HG03097 (cell line): ENCODE measurements at regions not wholly inside any gene's neighbourhood (a gene's known extent, or its start where the extent isn't known, plus 50 kb on each side); places are given as distances from the start of the nearest gene placed in this dataset.
"Not testable (repeated sequence)": the region's sequence is repeated elsewhere in the genome, so short reads cannot be mapped to it uniquely, and the experiment has no call there.

Source experiments
- ATAC-seq: cut with Tn5 transposase; IDR thresholded peaks from one replicate; pipeline ENCODE4 v1.9.1; 2021; ENCODE audit not compliant: unreplicated experiment, low FRiP score

DNA sequence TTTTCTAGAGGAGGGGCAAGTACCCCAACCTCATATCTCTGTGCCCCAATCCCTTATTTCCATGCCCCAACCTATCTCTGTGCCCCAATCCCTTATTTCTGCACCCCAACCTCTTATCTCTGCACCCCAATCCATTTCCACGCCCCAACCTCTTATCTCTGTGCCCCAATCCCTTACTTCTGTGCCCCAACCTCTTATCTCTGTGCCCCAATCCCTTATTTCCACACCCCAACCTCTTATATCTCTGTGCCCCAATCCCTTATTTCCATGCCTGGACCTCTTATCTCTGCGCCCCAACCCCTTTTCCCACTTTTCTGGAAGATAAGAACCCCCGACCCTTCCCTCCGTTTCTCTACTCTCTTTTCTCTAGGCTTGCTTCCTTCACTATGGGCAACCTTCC lies 199.0 kb downstream of the JRKL start:
- ATAC-seq: not testable (repeated sequence)

DNA sequence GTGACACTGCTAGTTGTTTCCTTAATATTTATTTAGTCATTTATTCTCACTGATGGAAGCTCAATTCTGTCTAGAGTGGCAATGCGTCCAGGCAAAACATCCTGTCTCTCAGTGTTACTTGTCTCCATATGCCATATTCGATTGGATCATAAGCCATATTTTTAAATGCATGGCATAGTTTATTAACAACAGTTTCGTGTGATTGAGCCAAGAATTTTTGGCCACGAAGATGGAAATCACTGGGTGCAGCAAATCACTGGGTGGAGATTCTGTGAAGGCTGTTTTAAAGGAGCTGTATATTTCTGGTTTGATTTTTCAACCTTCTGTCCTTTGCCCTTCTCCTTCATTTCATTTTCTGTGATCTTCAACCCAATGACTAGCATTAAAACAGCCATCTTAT lies 205.2 kb downstream of the JRKL start:
- no peak for ATAC-seq

DNA sequence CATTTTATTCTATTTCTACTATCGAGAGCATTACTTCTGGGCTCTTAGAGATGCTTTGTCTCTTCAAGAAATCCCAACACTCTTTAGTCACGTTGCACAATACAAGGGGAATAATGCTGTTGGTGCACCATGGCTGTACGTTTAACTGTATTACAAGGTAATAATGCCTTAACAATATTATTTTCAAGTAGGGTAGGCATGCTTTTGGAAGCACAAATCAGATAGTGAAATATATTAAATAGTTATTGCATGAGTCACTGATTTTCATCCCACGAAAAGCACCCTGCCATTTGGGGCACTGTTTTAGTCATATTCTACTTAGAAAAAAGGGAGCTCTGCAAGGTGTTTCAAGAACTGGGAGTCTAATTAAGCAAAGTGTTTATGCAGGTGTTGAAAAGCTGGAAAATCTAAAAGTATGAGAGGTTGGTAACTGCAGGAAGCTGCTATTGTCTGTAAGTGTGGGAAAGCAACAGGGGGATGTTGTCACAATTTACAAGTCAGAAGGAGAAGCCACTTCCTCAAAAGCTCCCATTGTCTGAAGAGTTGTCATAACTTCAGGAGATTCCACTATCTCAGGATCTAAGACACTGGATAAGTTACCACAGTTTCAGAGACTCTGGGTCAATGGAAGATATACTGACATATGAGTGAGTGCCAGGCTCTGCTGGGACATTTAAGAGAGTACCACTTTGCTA lies 218.2 kb downstream of the JRKL start:
- no peak for ATAC-seq

DNA sequence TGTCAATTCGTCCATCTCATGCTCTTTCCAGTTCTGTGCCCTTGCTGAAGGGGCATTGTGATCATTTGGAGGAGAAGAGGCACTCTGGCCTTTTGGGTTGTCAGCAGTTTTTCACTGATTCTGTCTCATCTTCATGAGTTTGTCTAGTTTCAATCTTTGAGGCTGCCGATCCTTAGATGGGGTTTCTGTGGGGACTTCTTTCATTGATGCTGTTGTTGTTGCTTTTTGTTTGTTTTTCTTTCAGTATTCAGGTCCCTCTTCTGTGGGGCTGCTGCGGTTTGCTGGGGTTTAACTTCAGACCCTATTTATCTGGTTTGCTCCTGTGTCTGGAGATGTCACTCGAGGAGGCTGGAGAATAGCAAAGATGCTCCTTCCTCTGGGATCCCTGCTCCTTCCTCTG lies 224.3 kb downstream of the JRKL start:
- ATAC-seq: no peak

DNA sequence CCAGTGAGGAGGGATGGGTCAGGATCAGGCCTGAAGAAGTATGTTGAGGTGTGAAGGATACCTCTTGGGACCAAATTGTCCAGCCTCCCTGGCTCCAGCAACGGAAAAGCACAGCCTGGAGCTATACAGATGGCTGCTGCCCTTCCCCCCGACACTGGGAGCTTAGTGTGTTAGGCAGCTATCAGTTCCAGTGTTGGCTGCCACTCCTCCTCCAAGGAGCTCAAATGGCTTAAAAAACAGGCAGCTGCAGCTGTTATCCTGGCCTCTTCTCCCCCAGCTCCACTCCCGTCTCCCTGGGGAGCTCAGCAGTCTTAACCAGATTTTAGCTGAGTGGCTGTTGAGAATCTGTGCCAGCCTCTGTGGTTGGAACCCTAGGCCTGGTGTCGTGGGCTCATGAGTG lies 225.0 kb downstream of the JRKL start:
- no peak for ATAC-seq

DNA sequence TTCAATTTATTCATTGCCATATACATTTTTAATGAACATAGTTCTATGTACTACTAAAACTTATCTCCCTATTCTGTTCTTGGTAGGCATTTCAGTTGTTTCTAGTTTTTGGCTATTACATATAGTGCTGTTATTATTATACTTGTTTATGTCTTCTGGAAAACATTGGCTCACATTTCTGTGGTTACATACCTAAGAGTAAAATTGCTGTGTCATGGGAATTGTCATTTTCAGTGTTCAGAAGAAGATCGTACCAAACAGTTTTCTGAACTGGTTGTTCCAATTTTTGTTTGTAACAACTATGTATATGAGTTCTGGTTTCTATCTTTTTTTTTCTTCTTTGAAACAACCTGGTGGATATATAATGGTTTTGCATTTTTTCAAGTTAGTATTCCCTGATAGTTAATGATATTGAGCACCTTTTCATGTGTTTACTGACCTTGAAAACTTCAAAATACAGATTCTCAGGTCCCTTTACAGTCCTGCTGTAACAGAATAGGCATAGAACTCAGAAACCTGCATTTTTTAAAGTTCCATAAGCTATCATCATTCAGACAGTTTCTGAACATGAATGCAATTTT lies 230.7 kb downstream of the JRKL start:
- ATAC-seq: no peak

DNA sequence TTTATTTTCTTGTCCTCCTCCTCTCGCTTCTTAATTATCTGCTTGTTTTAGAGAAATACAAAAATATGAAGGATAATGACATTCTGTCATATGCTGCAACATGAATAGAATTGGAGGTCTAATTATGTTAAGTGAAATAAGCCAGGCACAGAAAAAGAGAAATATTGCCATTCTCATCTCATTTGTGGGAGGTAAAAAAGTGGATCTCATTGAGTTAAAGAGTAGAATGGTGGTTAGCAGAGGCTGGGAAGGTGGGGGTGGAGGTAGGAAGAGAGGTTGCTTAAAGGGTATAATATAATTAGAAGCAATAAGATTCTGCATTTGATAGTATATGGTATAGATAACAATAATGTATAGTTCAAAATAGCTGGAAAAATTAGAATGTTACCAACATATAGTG lies 231.3 kb downstream of the JRKL start:
- no peak for ATAC-seq

DNA sequence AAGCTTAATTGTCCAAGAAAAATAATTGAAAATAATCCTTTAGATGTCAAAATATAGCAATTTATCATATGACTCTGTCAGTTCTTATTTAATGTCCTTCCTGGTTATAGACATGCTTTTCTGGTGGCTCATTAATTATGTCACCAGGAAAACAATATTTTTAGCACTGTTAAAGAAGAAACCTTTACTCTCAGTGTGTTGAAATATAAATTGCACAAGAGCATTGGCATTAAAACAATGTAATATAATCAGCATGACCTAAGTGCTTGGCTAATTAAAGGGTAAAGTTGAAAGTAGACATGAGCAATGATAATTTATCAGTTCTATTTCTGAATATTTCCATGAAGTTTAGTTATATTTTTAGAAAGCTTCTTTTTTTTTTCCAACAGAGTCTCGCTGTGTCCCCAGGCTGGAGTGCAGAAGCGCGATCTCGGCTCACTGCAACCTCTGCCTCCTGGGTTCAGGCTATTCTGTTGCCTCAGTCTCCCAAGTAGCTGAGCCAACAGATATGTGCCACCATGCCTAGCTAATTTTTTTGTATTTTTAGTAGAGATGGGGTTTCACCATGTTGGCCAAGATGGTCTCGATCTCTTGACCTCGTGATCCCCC lies 232.3 kb downstream of the JRKL start:
- no peak for ATAC-seq

DNA sequence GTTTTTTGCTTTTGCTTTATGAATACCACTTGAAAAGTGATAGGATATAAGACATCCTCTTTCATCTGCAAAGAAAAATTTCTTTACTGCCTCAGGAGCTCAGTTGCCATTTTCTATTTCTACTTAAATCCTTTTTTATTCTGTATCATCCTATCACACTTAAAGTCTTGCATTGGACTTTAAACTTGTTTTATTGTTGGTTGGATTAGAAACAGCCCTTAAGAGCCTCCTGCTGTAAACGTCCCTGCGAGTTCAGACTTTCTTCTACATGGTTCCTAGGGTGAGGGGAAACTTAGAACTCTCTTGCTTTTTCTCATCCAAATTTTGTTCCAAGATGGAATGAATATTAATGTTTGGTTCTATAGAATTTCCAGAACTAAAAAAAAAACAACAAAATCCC lies 234.3 kb downstream of the JRKL start:
- no peak for ATAC-seq

DNA sequence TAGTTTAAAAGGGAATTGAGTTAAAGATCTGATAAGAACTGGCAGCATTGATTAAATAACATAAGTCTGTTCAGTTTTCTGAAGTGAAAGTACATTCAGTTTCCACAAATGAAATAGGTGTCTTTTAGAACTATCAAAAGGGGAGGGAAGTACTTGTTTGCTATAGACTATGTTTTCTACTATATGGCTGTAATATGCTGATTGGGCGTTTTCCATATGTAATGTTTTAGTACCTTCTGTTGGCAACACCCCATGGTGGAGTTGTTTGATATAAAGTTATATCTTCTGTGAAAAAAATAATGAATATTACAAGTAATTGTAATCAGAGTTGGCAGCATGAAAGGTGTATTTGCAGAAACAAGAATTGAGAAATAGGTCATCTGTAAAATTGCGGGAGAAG lies 237.6 kb downstream of the JRKL start:
- no peak for ATAC-seq

DNA sequence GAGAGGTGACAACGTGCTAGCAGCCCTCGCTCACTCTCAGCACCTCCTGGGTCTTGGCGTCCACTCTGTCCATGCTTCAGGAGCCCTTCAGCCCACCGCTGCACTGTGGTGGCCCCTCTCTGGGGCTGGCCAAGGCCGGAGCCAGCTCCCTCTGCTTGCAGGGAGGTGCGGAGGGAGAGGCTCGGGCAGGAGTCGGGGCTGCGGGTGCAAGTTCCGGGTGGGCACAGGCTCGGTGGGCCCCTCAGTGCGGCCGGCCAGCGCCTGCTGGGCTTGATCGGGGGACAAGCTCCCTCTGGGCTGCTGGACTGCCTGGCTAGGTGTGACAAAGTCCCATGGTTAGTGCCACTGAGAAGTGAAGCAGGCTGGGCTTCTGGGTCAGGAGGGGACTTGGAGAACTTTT lies 245.8 kb downstream of the JRKL start:
- no peak for ATAC-seq

DNA sequence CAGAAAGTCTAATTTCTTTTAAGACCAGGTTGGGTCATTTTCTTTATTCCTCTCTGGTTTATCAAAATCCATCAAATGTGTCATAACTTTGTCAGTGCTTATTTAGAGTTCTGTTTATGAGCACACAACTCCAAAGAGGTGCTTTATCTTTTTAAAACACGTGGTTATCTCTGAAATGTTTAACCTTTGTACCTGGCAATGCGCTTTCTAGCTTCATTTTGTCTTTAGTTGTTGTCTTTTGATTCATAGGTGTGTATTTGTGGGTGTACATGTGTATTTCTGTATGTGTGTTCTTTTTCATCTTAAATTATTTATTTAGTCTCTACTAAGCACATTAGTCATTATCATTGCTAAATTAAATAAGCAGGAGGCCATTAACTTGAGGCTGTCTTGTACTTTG lies 251.4 kb downstream of the JRKL start:
- ATAC-seq: no peak

DNA sequence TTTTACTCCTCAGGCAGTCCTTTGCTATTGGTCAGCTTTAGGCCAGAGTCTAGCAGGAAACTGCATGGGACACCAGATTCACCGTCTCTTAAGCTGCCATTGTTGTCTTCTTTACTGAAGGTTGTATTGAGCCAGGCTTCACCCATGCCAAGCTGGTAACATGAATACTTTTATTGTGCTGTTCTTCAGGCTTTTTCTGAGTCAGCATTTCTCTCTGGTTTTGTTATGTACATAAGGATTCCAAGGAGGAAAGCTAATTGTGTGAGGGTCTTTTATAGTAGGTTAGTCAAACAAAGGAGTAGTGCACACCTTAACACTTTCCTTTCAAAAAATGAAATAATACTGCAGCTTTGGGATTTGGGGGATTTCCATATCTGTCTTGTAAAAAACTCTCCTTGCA lies 252.8 kb downstream of the JRKL start:
- no peak for ATAC-seq

DNA sequence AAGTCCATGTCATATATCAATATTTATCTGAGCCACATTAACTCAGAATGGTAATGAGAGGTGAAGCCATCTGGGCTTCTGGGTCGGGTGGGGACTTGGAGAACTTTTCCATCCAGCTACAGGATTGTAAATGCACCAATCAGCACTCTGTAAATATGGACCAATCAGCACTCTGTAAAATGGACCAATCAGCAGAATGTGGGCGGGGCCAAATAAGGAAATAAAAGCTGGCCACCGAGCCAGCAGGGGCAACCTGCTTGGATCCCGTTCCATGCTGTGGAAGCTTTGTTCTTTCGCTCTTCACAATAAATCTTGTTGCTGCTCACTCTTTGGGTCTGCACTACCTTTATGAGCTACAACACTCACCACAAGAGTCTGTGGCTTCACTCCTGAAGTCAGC lies 253.4 kb downstream of the JRKL start:
- ATAC-seq: no peak

DNA sequence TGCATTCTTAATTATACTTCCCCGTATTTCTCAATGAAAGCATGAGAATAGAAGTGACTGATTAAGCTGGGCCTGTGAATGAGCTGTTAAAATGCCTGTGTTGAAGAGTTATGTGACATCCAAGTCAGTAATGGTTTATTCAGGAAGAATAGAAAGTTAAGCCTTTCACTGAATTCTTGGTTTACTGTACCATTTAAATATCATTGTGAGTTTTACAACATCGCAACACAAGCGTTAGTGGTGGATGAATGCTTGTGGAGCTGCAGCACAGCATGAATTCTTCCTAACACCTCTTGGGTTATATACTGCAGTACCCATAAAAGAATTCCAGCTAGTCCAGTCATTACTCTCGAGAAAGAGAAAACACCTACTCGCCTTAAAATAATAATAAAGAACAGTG lies 257.8 kb downstream of the JRKL start:
- no peak for ATAC-seq

DNA sequence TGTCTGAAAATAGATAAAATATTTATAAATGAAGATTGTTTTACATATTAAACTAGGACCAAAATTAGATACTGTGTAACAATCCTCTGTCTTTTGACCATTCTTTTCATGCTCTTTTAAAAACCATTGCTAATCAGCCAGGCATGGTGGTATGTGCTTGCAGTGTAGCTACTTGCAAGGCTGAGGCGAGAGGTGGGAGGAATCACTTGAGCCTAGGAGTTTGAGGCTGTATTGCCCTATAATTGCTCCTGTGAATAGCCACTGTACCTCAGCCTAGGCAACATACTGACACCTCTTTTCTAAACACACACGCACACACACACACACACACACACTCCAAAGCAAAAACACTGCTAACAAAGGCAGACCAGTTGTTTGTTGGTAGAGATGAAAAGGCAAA lies 259.2 kb downstream of the JRKL start:
- ATAC-seq: no peak

DNA sequence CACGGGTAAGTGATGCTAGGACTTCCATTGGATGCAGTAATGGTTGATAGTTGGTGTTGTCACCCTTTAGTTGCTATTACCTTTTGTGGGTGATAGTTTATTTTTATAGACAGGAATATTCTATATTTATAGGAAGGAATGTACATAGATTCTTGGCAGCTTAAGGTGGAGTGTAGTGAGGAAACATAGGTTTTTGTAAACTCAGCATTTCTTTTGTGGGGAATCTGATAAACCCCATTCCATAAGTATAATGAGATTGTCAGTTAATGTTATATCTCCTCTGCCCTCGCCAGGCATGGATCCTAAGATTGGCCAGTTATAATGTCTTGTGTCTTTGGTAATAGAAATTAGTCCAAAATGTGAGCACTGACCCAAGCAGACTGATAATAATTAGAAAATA lies 262.7 kb downstream of the JRKL start:
- no peak for ATAC-seq

DNA sequence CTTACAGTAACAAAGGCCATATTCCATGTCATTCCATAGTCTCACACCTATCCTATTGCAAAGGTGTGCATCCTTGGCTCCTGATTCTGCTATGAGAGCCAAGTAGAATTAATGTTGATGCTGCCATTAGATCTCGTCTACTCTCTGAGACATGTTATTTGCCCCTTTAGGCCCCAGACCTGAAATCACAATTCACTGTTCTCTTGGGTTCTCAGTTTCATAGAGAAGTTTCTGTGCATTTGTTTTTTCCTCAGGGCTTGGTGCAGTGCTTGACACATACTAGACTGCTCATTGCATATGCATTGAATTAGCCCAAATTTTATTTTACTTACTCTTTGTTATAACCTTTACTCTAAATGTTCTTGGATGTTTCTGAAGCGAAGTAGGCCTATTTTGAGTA lies 265.7 kb downstream of the JRKL start:
- ATAC-seq: no peak

DNA sequence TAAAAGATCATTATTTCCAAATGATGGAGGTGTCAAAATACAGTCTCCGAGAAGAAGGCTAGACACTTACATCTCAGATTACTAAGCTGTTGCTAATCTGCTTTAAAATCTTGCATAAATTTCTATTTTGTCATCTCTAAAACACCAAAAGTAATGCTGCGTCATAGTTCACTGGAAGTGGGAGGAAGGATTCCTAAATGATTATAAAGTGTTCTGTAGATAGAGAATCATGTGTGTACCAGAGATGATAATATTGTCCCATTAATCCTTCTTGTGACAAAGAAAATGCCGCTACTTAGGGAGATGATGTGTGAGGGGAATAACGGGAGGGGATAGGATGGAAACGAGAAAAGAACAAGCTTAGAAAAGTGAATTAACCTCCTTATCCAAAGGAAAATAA lies 268.6 kb downstream of the JRKL start:
- ATAC-seq: no peak

DNA sequence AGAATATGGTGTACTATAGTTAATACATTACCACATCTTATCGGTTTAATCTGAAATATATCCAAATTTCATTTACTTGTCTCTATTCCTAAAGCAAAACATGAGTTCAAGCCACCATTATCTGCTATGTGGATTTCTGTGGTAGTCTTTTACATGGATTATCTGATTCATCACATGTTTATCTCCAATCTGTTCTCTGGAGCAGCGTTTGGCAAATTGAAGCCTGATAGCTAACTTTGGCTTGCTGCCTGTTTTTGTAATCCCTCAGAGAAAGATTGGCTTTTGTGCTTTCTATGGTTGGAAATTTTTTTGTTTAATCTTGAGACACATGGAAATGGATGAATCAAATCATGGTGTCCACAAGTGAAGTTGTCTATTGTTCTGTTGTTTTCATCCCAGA lies 274.3 kb downstream of the JRKL start:
- no peak for ATAC-seq

DNA sequence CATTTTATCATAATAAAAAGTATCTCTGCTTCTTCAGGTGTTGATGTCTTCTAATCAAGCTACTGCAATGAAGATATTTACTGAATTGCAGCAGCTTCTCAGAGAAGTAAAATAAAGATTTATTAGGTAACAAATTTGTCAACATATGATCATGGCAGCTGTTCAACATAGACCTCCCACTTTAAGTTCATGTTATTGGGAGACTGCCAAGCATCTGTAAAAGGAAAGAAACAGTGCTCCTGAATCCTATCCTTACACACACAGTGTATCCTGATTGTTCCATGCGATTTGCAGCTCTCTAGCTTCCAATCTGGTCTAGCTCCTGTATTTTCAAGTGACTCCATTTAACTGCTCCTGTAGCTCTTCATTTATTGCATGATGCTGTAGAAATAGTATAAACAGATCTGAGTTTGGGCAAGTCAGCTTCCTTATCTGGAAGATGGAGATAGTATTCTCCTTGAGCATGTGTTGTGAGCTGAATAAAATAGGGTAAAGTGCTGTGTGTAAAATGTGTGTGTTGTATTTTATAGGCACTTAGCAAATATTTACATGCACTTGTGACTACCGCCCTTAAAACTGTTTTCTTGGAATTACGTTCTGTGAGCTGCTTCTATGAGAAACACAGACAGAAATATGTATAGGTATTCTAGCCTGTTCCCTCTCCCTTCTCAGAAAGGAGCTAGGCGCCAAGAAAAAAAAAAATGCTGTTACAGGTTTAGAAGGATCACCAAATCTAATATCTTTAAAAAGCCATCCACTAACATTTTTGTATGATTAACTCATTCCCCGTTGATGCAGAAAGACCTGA lies 290.6 kb downstream of the JRKL start:
- ATAC-seq: no peak
